K562 (cell line): ENCODE measurements at regions not wholly inside any gene's neighbourhood (a gene's known extent, or its start where the extent isn't known, plus 50 kb on each side); places are given as distances from the start of the nearest gene placed in this dataset.

Experiments used
- CBFA2T3 ChIP-seq: fragments of 450-650 bp; IDR thresholded peaks from 2 replicates; pipeline ENCODE4 v1.6.1; 2017
- CHD2 ChIP-seq: IDR thresholded peaks from 2 replicates; pipeline ENCODE4 v1.6.1; 2011; ENCODE audit warnings: low read depth, low read length
- CREM ChIP-seq: IDR thresholded peaks from 2 replicates; pipeline ENCODE4 v1.6.1; 2014; ENCODE audit warnings: antibody characterized with exemption, low read depth
- DACH1 ChIP-seq: fragments of 450-650 bp; IDR thresholded peaks from 2 replicates; pipeline ENCODE4 v1.6.1; 2018; ENCODE audit not compliant: partially characterized antibody
- E2F5 ChIP-seq: sonication (generic); formaldehyde crosslinking; IDR thresholded peaks from 2 replicates; pipeline ENCODE4 v1.8.0; 2022; ENCODE audit warnings: mild to moderate bottlenecking, missing genetic modification reagents
- GATA2 ChIP-seq: sonication (generic); formaldehyde crosslinking; IDR thresholded peaks from 2 replicates; pipeline ENCODE4 v1.4.0; 2020; ENCODE audit warnings: mild to moderate bottlenecking, missing genetic modification reagents
- GTF3C2 ChIP-seq: IDR thresholded peaks from 3 replicates; pipeline ENCODE4 v1.6.1; 2011; ENCODE audit warnings: borderline replicate concordance, mild to moderate bottlenecking, moderate library complexity; ENCODE audit not compliant: insufficient read length; ENCODE audit errors: extremely low read depth
- JUND ChIP-seq, 2 experiments: IDR thresholded peaks; 2 replicates in 1 of 2; 3 replicates in 1 of 2; pipeline ENCODE4 v1.6.1; 2011; ENCODE audit warnings: borderline replicate concordance in 2 of 2, low read depth in 2 of 2, low read length in 2 of 2, improper control_type of control experiment in 1 of 2, missing biosample characterization in 1 of 2, missing genetic modification characterization in 1 of 2, missing genetic modification reagents in 1 of 2
- KDM1A ChIP-seq, 2 experiments: fragments of 450-650 bp; IDR thresholded peaks; 2 replicates each; pipeline ENCODE4 v1.6.1; 2016; ENCODE audit warnings: mild to moderate bottlenecking in 2 of 2
- KLF13 ChIP-seq: fragments of 450-650 bp; IDR thresholded peaks from 2 replicates; pipeline ENCODE4 v1.6.1; 2016; ENCODE audit warnings: missing genetic modification characterization, low read depth, mild to moderate bottlenecking, missing compliant biosample characterization, moderate library complexity, borderline replicate concordance
- KLF16 ChIP-seq: IDR thresholded peaks from 2 replicates; pipeline ENCODE4 v1.6.1; 2016; ENCODE audit warnings: antibody characterized with exemption
- NR3C1 ChIP-seq: sonication (generic); formaldehyde crosslinking; IDR thresholded peaks from 2 replicates; pipeline ENCODE4 v1.8.1; 2022; ENCODE audit warnings: missing genetic modification reagents
- RCOR1 ChIP-seq, 2 experiments: IDR thresholded peaks; 2 replicates each; pipeline ENCODE4 v1.6.1; 2012; ENCODE audit warnings: low read depth in 2 of 2, low read length in 2 of 2, borderline replicate concordance in 1 of 2, improper control_type of control experiment in 1 of 2
- SMAD4 ChIP-seq: fragments of 250-450 bp; sonication (Bioruptor Pico); conservative IDR thresholded peaks from 2 replicates; pipeline ENCODE4 v1.8.0; 2021; ENCODE audit warnings: inconsistent platforms, mild to moderate bottlenecking, moderate library complexity
- SMARCA4 ChIP-seq: fragments of 450-650 bp; IDR thresholded peaks from 2 replicates; pipeline ENCODE4 v1.6.1; 2016
- SMARCE1 ChIP-seq: fragments of 450-650 bp; IDR thresholded peaks from 2 replicates; pipeline ENCODE4 v1.7.1; 2016; ENCODE audit warnings: mild to moderate bottlenecking
- TBL1XR1 ChIP-seq, 2 experiments: IDR thresholded peaks; 2 replicates each; pipeline ENCODE4 v1.6.1; 2012; ENCODE audit warnings: improper control_type of control experiment in 2 of 2, low read length in 2 of 2, mild to moderate bottlenecking in 1 of 2
- TCF3 ChIP-seq: sonication (generic); formaldehyde crosslinking; IDR thresholded peaks from 2 replicates; pipeline ENCODE4 v1.4.0; 2020; ENCODE audit warnings: mild to moderate bottlenecking, missing genetic modification reagents
- THRAP3 ChIP-seq: fragments of 450-650 bp; IDR thresholded peaks from 2 replicates; pipeline ENCODE4 v1.6.1; 2016; ENCODE audit warnings: mild to moderate bottlenecking, inconsistent platforms, borderline replicate concordance
- ZNF445 ChIP-seq: fragments of 250-450 bp; sonication (Bioruptor Pico); IDR thresholded peaks from 2 replicates; pipeline ENCODE4 v1.4.0; 2020; ENCODE audit warnings: low read depth, mild to moderate bottlenecking, moderate library complexity
- ZNF583 ChIP-seq: fragments of 250-450 bp; sonication (Bioruptor Pico); IDR thresholded peaks from 2 replicates; pipeline ENCODE4 v1.4.0; 2020
- ZNF75A ChIP-seq: fragments of 450-650 bp; formaldehyde crosslinking; IDR thresholded peaks from 2 replicates; pipeline ENCODE4 v1.4.0; 2020; ENCODE audit warnings: mild to moderate bottlenecking
- TF ChIP-seq, protein P1 (sequence below), 2 experiments: fragments of 450-650 bp in 1 of 2; sonication (generic) in 1 of 2; formaldehyde crosslinking in 1 of 2; IDR thresholded peaks in 1 of 2; conservative IDR thresholded peaks in 1 of 2; 2 replicates each; pipeline versions ENCODE4 v1.6.1 to v1.8.1; 2016 to 2023; ENCODE audit warnings: mild to moderate bottlenecking in 2 of 2, moderate library complexity in 2 of 2, inconsistent platforms in 1 of 2, missing genetic modification reagents in 1 of 2
- TF ChIP-seq, protein P2 (sequence below): fragments of 450-650 bp; IDR thresholded peaks from 2 replicates; pipeline ENCODE4 v1.6.1; 2016; ENCODE audit warnings: low read depth, mild to moderate bottlenecking, moderate library complexity

DNA sequence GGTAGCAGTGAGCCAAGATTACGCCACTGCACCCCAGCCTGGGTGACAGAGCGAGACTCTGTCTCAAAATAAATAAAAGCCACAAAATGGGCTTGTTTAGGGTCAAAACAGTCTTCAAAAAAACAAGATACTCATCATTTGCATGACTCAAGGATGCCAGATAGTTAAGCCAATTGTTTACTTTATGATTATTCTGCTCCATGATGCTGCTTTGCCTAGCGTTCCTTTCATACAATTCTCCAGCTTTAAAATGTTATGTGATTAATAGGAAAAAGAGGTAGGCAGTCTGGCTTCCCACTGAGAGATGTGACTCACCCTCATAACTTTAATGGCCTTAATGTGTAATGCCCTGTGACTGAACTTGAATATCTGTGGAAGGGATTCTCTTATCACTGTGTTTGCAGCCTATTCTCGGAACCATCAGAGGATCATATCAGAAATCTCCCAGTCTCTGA is 364.6 kb upstream of the TRPC7 start (continued):
- peak in 1 of 2 experiments; percentile 51; a peak in 1 of 4 replicates for TF ChIP-seq RCOR1 (IDR thresholded peaks at IDR 0.05; ENCODE audit: borderline replicate concordance in 1 of 2, low read depth in 2 of 2, low read length in 2 of 2)
- 0 out of 2 replicates have a peak, but pooled peaks have one; percentile 16 for TF ChIP-seq SMAD4 (CRISPR knock-in tag)
- TF ChIP-seq THRAP3: no peak
- peak; percentile 77; the same call in 1 of the 2 replicates for TF ChIP-seq SMARCE1
- no peak for TF ChIP-seq ZNF583 (CRISPR knock-in tag)
- TF ChIP-seq DACH1: peak; percentile 31
- no peak; the same call in 1 of the 2 replicates for TF ChIP-seq GATA2 (CRISPR knock-in tag)
- TF ChIP-seq E2F5 (CRISPR knock-in tag): no peak
- TF ChIP-seq CHD2: no peak
- TF ChIP-seq TCF3 (CRISPR knock-in tag): peak; percentile 51; the same call in 1 of the 2 replicates
- TF ChIP-seq, protein P1, sequence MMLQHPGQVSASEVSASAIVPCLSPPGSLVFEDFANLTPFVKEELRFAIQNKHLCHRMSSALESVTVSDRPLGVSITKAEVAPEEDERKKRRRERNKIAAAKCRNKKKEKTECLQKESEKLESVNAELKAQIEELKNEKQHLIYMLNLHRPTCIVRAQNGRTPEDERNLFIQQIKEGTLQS (IDR thresholded peaks at IDR 0.05): peak; percentile 77
- TF ChIP-seq, protein P1 (CRISPR knock-in tag; conservative IDR thresholded peaks at IDR 0.05): no peak
- 0 out of 4 replicates have a peak, but pooled peaks of 1 of the 2 experiments have one; percentile 33 for TF ChIP-seq TBL1XR1 (IDR thresholded peaks at IDR 0.05; ENCODE audit: low read length in 2 of 2)
- TF ChIP-seq SMARCA4: peak; percentile 54; the same call in 1 of the 2 replicates
- TF ChIP-seq, protein P2, sequence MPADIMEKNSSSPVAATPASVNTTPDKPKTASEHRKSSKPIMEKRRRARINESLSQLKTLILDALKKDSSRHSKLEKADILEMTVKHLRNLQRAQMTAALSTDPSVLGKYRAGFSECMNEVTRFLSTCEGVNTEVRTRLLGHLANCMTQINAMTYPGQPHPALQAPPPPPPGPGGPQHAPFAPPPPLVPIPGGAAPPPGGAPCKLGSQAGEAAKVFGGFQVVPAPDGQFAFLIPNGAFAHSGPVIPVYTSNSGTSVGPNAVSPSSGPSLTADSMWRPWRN: 0 out of 2 replicates have a peak, but pooled peaks have one; percentile 14
- peak; percentile 70 for TF ChIP-seq JUND (IDR thresholded peaks at IDR 0.05; ENCODE audit: borderline replicate concordance, low read depth, low read length)
- TF ChIP-seq JUND (tag; IDR thresholded peaks at IDR 0.05; ENCODE audit: borderline replicate concordance, low read depth, low read length): peak; percentile 77; the same call in 1 of the 3 replicates
- TF ChIP-seq KDM1A (IDR thresholded peaks at IDR 0.05): 0 out of 4 replicates have a peak, but pooled peaks of 1 of the 2 experiments have one; percentile 9
- peak; percentile 38; the same call in 1 of the 2 replicates for TF ChIP-seq CREM
- peak; percentile 29; the same call in 1 of the 2 replicates for TF ChIP-seq KLF16
- TF ChIP-seq ZNF445 (CRISPR knock-in tag): no peak
- no peak for TF ChIP-seq NR3C1 (CRISPR knock-in tag)
- no peak for TF ChIP-seq GTF3C2
- peak; percentile 70 for TF ChIP-seq CBFA2T3
- TF ChIP-seq ZNF75A (CRISPR knock-in tag): no peak
- no peak for TF ChIP-seq KLF13 (tag)
